Brain microvascular endothelial cell (primary cell): ENCODE measurements at regions not wholly inside any gene's neighbourhood (a gene's known extent, or its start where the extent isn't known, plus 50 kb on each side); places are given as distances from the start of the nearest gene placed in this dataset.

Source experiments
- DNase-seq: peaks from one replicate; pipeline ENCODE4 v3.0.0-alpha.2; 2020
- H3K27ac ChIP-seq: fragments of 250-450 bp; sonication (Bioruptor Pico); 2 replicates; pipeline ENCODE4 v1.5.1; 2020; ENCODE audit warnings: mild to moderate bottlenecking, moderate library complexity
- H3K27me3 ChIP-seq: fragments of 250-450 bp; sonication (Bioruptor Pico); replicated peaks from 2 replicates; pipeline ENCODE4 v1.5.1; 2020; ENCODE audit warnings: mild to moderate bottlenecking
- H3K36me3 ChIP-seq: fragments of 250-450 bp; sonication (Bioruptor Pico); replicated peaks from 2 replicates; pipeline ENCODE4 v1.5.1; 2020; ENCODE audit warnings: mild to moderate bottlenecking
- H3K4me3 ChIP-seq: 2 replicates; pipeline ENCODE4 v1.5.1; 2011; ENCODE audit warnings: low read depth, mild to moderate bottlenecking, control low read depth, low read length, moderate library complexity
- CTCF ChIP-seq: IDR thresholded peaks from 2 replicates; pipeline ENCODE4 v1.5.1; 2011; ENCODE audit warnings: low read depth, mild to moderate bottlenecking, moderate library complexity, low read length, control low read depth, inconsistent platforms; ENCODE audit errors: missing control alignments
- in situ Hi-C: cut with HindIII; loops from 2 replicates; pipeline ENCODE4 v1.10.0; 2017; ENCODE audit warnings: low sequenced_read_pairs, low pct_ligation_motif_present

- Histone ChIP-seq H3K27ac (no peak overlapping the region), H3K27me3 (no peaks in the 10 kb centered on the region), H3K4me3 (no peak overlapping the region), H3K36me3 (no peaks in the 10 kb centered on the region)
- in situ Hi-C loops, result no loop called here
- TF ChIP-seq CTCF, result no peak
- DNase-seq, result no peak
Observed at GRCh38 chr12:46960681-46961080, 118.7 kb upstream of the PCED1B start.

- no peaks in the 10 kb centered on the region for H3K27me3 ChIP-seq
- DNase-seq, result no peak
- H3K4me3 ChIP-seq, result no peak overlapping the region
- in situ Hi-C loops, result no loop called here
- no peaks in the 10 kb centered on the region for H3K36me3 ChIP-seq
- no peak for TF ChIP-seq CTCF
- H3K27ac ChIP-seq, result no peak overlapping the region
Observed at GRCh38 chr12:46963191-46963590, 116.2 kb upstream of the PCED1B start.

- no peak for TF ChIP-seq CTCF
- in situ Hi-C loops, result no loop called here
- Histone ChIP-seq H3K4me3 (no peak overlapping the region), H3K27ac (no peak overlapping the region), H3K36me3 (no peaks in the 10 kb centered on the region), H3K27me3 (no peaks in the 10 kb centered on the region)
- DNase-seq, result peak; percentile 47
Observed at GRCh38 chr12:46963977-46964971, 115.1 kb upstream of the PCED1B start.

GRCh38 chr12:46965137-46965536, 114.3 kb upstream of the PCED1B start:
- in situ Hi-C loops, result no loop called here
- no peak for TF ChIP-seq CTCF
- H3K27ac ChIP-seq, result no peak overlapping the region
- DNase-seq, result no peak
- no peaks in the 10 kb centered on the region for H3K36me3 ChIP-seq
- H3K4me3 ChIP-seq, result no peak overlapping the region
- H3K27me3 ChIP-seq, result no peaks in the 10 kb centered on the region

GRCh38 chr12:46965880-46966279, 113.5 kb upstream of the PCED1B start:
- DNase-seq, result no peak
- Histone ChIP-seq H3K27me3 (no peaks in the 10 kb centered on the region), H3K27ac (no peak overlapping the region), H3K4me3 (no peak overlapping the region), H3K36me3 (no peaks in the 10 kb centered on the region)
- TF ChIP-seq CTCF, result no peak
- in situ Hi-C loops, result no loop called here
